NCI-H510A (cell line): ENCODE measurements at regions not wholly inside any gene's neighbourhood (a gene's known extent, or its start where the extent isn't known, plus 50 kb on each side); places are given as distances from the start of the nearest gene placed in this dataset.

Experiments used
- DNase-seq: peaks from one replicate; lab custom pipeline; 2025; lab: John Stamatoyannopoulos, UW

GRCh38 chr3:65231544-65231943, 543.7 kb upstream of the ADAMTS9 start:
- no peak for DNase-seq

GRCh38 chr3:65230261-65231139, 542.7 kb upstream of the ADAMTS9 start:
- DNase-seq: no peak

DNA sequence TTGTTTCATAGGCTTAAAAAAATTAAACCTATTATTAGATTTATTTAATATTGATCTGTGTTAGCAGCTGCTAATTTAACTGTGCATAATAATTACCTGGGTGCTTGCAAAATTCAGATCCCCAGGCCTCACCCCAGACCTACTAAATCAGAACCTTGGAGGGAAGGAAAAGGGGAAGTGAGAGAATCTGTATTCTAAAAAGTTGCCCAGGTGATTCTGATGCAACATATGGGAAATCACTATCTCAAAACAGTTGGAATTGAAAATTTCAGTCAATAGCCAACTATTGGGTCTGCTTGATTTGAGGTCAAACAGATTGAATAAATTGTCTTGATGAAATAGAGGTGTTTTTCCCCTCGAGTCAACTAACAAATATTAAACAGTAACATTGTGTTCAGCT, 538.5 kb upstream of the ADAMTS9 start:
- DNase-seq: no peak

- DNase-seq: no peak
These were observed 522.4 kb upstream of the ADAMTS9 start for GRCh38 chr3:65210026-65210814.

GRCh38 chr3:65202395-65202794, 514.6 kb upstream of the ADAMTS9 start:
- no peak for DNase-seq

DNA sequence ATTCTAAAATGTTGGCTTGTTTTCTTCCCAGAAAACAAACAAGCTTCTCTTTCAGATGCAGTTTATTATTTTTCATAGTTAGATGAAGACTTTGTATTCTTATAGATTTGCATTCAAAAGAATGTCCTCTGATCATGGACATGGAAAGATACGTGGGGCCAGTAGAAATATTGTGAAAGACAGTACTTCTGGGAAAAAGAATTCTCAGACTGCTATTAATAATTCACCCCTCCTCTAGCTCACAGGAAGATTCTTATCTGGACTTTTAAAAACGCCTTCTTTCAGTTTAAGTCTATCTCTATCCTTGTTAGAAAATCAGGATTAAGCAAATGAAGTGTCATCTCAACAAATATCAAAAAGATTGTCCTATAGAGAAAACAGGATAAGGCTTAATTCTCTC, 514.1 kb upstream of the ADAMTS9 start:
- DNase-seq: no peak

DNA sequence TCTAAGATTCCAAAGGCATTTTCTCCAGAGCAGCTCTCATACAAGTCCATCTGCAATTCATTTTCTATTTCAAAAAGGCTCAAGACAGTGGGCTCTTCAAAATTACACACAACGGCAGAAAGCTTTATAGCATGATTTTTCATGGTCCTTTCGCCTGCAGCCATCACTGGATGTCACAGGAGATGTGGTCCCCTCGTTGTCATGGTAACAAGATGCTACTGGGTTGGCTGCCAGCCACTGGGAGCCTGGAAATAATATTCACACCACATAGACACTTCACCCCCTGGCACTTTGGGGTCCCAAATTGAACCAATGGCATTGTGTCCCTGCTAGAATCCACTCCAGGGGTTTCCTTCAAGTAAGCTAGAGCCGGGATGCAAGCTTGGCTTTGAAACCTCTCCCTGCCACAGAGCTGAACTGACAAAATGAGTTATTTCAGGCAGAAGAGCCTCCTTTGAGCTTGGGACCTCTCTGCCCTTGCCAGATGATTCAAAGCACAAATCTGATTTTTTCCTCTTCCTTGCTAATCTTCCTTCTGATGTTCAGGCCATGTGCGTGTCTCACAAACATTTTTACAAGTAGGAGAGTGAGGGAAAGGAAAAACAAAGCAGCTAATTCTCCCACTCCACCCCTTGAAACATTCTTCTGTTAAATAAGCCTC, 512.6 kb upstream of the ADAMTS9 start:
- DNase-seq: no peak

- no peak for DNase-seq
These were observed 508.9 kb upstream of the ADAMTS9 start for GRCh38 chr3:65196663-65197062.

DNA sequence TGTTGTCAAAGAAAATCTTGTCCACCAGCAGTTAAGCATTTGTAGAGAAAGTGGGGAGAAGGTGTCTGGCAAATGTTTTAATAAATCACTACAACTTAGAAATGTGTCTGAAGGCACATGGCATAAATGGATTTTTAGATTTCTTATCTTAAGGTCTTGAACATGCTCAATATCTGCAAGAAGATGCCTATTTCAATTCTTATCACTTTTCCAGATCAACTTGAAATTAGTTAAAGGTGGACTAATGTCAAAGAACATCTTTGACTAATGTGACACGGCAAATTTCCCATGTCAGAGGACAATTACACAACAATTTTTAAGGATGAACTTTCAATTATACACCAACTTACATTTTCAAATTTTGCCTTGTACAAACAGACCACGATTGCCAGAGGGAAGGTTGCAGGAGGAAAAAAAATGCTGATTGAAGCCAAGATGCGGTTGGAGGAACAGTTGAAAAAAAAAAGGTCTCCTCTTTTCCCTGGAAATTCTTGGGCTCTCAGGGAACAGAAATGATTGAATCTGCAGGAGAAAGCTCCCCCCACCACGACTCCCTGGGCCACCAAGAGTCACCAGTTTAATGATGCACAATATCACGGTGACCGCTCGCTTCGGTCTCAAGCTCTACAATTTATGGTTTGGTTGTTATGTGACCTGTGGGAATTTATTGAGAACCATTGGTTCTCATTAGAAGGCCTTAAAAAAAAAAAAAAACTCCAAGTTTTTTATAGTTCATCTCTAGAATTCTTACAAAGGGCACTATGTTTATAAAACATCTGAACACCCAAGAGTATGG, 507.6 kb upstream of the ADAMTS9 start:
- no peak for DNase-seq

DNA sequence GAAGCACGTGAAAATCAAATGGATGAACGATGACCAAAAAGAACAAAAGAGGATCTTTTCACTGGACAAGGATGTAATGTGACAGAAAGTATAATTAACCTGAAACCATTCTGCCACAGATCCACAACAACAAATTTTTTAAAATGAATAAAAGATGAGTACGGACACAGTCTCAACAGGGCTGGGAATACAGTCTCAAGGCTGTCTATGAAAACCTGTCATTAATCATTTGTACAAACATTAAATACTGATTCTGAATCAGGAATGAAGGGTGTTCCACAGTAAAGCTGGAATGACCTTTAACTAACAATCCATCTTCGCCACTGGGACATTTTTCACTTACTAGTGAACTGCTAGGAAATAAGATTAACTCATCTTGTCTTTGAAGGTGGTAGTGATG, 506.9 kb upstream of the ADAMTS9 start:
- DNase-seq: no peak

GRCh38 chr3:65194047-65194714, 506.4 kb upstream of the ADAMTS9 start:
- DNase-seq: no peak

GRCh38 chr3:65193531-65193930, 505.7 kb upstream of the ADAMTS9 start:
- no peak for DNase-seq

- DNase-seq: no peak
These were observed 502.3 kb upstream of the ADAMTS9 start for GRCh38 chr3:65190111-65190510.

DNA sequence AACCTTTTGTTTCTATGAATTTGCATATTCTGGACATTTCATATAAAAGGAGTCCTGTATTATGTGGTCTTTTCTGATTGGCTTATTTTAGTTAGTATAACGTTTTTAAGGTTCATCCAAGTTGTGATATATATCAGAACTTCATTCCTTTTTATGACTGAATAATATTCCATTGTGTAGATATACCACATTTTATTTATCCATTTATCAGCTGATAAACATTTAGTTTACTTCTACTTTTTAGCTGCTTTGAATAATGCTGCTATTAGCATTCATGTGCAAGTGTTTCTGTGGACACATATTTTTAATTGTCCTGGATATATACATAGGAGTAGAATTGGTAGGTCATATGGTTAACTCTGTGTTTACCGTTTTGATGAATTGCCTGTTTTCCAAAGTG, 498.5 kb upstream of the ADAMTS9 start:
- no peak for DNase-seq

DNA sequence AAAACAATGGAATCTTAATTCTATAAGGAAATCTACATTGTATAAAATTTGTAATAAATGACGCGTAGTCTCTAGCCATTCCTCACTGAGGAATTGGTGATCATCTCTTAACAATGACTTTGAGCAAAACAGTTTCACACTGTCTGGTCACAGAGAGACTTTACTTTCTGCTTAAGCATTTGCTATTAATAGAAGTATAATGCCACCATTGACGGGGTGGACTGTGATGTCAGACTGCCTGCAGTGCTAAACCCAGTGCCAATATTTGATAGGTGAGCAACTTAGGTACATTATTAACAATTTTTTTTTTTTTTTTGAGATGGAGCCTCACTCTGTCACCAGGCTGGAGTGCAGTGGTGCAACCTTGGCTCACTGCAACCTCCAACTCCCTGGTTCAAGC, 494.9 kb upstream of the ADAMTS9 start:
- no peak for DNase-seq

- no peak for DNase-seq
These were observed 494.3 kb upstream of the ADAMTS9 start for GRCh38 chr3:65182085-65182484.

- DNase-seq: no peak
These were observed 493.6 kb upstream of the ADAMTS9 start for GRCh38 chr3:65181391-65181871.

GRCh38 chr3:65178703-65179102, 490.9 kb upstream of the ADAMTS9 start:
- DNase-seq: no peak

GRCh38 chr3:65177960-65178376, 490.2 kb upstream of the ADAMTS9 start:
- DNase-seq: no peak

GRCh38 chr3:65174713-65175112, 486.9 kb upstream of the ADAMTS9 start:
- DNase-seq: no peak

DNA sequence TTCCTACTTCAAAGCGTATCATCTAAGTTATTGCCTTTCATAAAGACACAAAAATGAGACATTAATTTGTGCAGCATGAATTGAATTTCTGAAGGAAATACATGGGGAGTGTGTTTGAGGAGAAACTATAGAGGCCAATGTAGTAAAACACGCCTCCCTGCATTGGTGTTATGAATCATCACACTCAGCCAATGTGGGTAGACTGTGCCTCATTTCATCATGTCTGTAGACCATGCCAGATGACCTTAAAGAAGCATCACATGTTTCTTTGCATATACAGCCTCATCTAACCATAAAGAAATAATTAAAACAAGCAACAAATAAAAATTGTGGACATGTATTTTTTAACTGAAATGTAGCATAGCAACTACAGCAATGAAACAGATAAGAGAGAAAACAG, 486.0 kb upstream of the ADAMTS9 start:
- DNase-seq: no peak
